ENCODE measurements at regions not wholly inside any gene's neighbourhood (a gene's known extent, or its start where the extent isn't known, plus 50 kb on each side); places are given as distances from the start of the nearest gene placed in this dataset.

DNA sequence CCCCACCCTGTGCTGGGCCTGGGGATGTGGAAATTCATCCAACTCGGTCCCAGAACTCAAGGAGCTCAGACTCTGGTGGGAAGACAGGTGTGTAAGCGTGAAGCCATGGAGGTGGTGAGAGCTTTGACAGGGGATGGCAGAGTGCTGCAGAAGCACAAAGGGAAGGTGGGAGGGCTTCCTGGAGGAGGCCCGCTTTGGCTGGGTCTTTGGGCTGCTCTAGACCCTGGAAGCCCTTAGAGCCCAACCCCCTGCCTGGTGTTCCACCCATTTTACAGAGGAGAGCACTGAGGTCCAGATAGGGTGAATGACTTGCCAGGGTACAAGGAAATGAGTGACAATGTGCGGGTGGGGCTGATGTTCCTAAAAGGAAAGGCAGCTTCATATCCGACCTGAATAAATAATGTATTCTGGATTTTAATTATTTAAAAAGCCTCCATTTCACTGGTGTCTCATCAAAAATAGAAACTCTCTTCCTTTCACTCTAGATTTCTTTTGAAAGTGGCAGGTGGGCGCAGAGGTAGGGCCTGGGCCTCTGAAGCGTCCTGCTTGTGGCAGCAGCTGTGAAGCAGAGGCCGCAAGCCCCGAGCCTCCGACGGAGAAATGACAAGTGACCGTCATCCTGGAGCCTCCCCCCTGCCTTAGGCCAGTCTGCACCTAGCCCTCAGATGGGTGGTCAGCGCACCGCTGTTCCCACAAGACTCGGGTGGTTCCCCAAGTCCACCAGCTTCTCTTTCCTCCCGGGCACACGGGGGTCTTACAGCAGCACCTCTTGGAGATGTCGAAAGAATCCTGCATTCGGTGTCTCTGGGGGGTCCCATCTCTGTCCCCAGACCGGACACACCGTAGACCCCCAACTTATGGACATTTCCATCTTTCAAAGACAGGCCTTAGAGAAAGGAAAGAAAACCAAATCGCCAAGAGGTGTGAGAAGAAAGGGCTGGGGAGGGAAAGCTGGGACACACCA lies 71.0 kb upstream of the TAF1B start:
- no peak for DNase-seq (ENCODE audit: low read depth)

DNA sequence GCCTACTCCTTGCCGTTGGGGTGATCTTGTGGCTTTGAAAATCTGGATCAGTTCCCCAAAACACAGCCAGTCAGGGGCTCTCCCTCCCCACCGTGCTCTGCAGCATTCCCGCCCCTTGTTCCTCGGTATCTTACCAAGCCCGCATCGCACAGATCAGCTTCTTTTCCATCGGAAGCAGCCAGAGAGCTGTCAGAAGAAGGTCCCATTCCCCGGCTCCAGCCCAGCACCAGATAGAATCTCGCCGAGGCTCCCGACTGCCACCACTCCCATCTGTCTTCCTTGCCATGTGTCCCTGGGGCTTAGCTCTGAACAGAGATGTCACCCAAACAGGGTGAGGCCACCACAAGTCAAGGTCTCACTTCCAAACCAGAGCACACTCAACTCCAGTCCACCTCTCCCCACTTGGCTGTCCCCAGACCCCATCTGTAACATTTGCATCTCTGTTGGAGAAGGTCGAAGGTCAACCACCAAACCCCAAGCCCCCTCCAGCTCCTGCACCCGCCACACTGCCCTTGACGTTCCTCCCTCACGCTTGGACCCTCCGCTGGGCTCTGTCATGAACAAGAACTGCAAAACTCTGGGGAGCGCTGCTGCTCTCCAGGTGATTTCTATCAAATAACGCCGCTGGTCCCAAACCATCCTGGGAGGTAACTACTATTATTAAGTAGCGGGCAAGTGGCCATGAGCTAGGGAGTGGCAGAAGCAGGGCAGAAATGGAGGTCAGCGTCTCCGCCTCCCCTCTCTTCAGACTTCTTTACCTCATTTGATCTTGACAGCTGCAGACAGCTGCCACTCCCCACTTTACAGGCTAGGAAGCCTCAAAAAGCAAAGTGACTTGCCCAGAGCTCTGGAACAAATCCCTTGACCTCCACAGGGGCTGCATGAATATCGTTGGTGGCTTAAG lies 70.0 kb upstream of the TAF1B start:
- DNase-seq (ENCODE audit: low read depth): no peak

DNA sequence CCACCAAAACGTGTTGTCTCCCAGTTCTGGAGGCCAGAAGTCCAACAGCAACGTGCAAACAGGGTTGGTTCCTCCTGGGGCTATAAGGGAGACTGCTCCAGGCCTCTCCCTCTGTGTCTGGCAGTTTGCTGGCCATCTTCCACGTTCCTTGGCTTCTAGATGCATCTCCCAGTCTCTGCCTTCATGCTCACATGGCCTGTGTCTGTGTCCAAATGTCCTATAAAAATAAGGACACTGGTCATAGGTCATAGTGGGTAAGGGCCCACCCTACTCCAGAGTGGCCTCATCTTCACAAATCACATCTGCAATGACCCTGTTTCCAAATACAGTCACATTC lies 69.4 kb upstream of the TAF1B start:
- DNase-seq (ENCODE audit: low read depth): no peak

DNA sequence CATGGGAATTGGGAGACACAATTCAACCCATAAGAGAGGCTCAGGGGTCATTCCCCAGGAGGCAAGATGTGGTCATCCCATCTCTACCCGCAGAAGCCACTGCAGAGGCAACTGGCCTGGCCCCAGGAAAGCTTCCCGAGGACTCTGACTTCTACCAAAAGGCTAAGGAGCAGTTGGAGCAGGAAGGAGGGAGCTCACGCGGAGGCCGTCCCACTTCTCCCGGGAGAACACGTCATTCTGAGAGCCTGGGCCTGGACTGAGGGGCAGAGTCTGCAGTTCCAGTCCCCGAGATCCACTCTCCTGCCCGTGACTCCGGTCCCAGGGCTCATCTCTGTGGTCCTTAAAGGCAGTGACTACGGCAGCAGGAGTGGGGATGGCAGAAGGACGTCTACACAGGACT lies 69.0 kb upstream of the TAF1B start:
- DNase-seq (ENCODE audit: low read depth): no peak

DNA sequence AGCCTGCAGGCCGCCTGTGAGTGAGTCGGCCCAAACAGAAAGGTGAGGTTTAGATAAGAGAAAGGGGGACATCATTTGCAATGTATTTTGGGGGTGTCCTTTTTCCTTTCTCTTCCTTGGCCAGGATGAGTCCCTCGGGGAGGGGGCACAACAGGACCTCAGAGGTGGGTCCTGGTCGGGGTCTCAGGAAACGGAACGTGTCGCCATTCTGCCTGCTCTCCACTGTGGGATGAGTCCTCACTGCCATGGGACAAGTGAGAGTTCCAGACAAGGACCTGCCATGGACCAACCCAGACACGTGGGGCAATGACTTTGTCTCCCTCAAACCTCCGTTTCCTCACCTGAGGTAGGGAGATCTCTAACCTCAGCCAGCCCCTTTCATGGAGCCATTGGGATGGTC lies 67.9 kb upstream of the TAF1B start:
- DNase-seq (ENCODE audit: low read depth): no peak

DNA sequence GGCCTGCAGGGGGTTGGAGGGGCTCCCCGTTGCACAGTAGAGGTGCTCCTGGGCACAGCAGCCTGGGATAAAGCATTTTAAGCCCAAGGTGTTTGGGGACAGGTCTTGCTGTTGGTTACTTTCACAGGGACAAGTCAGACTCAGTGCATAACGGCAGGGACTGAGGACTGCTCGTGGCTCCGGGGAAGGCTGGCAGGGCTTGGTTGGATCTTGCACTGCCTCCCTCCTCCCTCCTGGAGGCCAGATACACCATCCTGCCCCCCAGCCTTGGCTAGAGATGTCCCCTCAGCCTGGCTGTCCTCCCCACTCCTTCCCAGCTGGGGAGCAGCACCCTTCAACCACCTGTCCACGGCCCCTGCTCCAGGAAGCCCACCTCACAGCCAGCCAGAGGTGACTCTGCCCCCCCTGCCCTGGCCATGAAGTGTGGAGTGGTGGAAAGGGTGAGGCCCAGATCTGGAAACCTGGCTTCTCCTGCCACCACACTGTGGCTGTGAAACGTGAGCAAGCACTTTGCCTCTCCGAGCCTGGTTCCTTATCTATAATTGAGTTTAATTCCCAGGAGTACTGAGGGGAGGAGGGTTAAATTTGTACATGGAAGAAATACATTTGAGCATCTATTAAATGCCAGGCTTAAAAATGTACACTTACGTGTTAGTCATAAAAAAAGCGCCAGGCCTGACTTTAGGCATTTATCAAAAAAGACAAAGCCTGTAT lies 67.1 kb upstream of the TAF1B start:
- no peak for DNase-seq (ENCODE audit: low read depth)

DNA sequence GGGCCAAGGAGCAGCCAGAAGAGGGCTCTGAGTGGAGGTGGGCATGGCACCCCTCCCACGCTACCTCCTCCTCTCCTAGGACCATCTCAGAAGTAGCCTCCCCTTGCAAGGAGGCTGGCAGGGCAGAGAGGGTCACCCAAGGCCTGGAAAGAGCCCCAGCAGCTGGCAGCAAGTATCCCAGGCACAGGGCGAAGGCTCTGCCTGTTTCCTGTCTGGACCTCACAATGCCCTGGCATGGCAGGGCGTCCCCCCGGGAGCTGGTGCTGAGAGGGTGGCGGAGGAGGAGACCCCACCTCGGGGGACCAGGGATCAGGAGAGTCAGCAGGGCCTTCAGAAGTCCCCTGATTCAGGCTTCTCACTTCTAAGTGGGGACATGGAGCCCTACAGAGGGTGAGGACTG lies 66.2 kb upstream of the TAF1B start:
- no peak for DNase-seq (ENCODE audit: low read depth)

DNA sequence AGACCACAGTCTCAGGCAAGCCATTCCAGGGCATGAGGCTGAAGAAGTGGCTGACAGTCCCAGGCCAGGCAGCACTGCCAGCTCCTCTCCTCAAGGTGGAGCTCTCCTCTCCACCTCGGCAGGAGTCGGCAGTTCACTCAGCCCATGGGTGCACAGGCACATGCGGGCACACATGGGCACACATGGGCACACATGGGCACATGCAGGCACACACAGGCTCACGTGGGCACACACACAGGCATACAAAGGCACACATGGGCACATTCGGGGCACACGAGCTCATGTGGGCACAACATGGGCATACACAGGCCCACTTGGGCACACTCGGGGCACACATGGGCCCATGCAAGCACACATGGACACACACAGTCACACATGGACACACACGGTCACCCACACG lies 65.3 kb upstream of the TAF1B start:
- no peak for DNase-seq (ENCODE audit: low read depth)

DNA sequence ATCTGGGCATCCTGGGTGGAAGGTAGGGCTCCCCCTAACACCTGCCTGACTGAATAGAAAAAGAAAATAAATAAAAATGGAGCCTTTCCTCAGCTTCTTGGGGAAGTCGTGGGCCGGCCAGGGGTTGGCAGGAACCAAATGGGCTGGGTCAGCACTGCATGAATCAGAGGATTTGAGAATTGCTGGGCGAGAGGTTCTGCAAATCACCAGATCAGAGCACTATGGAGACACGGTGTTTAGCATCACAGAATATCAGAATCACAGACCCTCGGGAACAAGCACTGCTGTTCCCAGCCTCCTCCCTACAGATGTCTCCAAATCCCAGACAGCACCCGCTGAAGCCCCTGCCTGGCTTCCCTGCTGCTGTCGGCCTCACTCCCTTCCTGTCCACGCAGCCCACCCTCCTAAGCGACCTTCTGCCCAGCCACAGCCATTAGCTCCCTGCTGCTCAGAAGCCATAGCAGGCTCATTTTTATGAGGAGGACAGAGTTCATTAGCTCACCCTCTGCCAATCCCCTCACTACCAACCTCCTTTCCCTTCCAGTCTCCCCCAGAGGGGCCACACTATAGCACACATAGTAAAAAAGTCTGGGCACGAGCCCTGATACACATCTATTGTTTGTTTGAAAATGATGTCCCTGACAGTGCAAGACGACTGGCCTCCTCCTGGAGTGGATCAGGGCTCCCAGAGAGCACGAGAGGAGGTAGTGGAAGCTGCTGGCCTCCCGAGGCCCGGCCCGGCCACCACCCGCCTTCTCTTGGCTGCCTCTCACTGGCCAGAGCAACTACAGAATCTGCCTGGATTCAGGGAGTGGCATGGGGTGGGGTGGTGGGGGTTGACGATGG lies 64.6 kb upstream of the TAF1B start:
- DNase-seq (ENCODE audit: low read depth): no peak

DNA sequence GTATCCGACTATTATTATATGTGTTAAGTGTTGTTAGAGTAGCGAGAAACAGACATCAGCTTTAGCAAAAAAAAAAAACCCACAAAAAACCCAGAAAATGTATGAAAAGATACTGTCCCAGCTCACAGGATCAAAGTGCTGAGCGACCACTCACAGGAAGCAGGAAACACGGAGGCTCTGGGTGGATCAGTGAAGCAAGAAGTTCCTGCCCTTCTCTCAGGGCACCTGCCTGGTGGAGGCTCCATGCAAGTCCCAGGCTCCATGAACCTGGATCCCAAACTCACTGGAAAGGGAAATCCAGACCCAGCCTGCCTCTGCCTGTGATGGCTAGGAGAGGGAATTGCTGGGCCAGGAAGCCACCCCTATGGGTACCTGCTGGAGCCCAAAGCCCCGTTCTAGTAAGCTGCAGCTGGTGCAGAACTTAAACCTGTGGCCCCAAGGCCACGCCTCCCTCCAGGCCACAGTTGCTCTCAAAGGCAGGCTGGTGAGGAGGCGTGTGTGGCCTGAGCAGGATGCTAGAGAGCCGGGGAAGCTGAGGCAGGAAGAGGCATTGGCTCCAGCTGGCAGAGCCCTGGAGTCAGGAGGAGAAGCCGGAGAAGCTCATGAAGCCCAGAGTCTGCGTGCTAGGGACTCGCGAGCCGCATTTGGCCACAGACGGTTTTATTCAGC lies 63.5 kb upstream of the TAF1B start:
- no peak for DNase-seq (ENCODE audit: low read depth)

DNA sequence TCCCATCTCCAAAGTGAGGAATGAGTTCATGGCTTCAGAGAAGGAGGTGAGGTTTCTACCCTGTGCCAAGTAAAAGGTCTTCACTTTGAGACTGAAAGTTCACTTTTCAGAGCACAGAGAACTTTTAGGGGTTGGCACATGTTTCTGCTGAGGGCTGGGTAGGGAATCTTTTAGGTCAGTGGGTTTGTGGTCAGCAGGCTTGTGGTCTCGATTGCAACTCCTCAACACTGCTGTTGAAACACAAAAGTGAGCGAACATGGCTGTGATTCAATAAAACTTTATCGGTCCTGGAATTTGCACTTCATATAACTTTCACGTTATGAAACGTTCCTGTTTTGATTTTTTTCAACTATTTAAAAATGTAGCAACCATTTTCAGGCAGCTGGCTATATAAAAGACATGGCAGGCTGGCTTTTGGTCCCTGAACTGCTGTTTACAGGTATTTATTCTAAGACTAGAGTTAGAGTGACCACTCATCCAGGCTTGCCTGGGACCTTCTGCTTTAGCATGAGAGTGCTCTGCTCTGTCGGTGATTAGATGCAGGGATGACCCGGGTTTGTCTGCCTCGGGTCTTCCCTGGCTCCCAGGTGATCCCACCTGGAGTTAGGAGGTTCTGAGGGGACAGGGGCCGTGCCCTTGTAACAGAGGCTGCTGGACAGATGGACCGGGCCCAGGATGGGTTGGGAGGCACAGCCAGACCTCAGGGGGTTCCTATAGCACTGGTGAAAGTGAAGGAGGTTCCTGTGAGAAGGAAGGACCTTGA lies 62.7 kb upstream of the TAF1B start:
- DNase-seq (ENCODE audit: low read depth): no peak

DNA sequence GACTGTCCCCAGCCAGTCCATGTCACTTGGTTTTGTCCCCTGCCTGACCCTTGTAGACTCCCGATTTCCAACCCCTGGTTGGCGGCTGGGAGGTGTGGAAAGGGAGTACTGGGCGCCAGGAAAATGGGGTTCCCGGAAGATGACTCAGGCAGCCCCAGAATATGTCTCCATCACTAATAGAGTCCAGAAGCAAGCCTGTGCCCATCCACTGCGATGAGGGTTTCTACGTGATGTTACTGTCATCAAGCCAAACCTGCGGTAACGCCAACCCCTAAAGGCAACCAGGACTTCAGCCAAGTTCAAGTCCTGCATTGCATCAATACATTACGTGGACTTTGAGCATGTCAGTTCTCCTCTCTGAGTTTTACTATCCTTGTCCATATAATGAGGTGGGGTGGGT lies 62.0 kb upstream of the TAF1B start:
- DNase-seq (ENCODE audit: low read depth): no peak

DNA sequence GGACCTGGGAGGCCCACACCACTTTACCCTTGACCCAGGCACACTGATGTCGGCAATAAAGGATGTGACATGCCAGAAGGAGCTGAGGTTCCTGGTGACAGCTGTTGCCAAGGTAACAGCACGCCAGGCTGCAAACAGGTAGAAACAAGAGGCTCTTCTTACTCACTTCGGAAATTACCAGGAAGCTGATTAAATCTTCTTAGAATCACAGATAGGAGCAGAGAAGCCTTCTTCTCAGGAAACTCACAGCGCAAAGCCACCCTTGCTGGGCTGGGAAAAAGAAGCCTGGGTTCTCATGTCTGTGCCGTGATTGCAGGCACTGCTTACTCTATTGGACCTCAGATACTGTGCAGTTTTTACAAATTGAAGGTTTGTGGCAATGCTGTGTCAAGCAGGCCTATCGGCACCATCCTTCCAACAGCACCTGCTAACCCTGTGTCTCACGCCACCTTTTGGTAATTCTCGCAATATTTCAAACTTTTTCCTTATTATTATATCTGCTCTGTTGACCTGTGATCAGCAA lies 61.0 kb upstream of the TAF1B start:
- DNase-seq (ENCODE audit: low read depth): peak; percentile 33

DNA sequence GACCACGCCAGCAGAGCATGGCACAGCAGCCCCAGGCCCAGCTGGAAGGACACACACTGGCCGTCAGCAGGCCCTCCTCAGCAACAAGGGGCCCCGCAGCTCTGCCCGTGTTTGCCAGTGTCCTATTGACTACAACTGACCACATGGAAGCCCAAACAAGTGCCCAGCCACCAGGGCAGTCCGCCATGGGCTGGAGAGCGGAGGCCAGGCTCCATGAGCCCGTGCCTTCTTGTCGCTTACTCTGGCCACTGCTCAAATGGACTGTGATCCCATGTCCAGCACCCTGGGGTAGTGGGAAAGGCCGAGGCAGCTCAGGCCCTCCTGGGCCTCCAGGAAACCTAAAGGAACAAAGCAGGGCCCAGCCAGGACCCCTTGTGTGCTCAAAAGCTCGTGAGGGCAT lies 53.9 kb upstream of the TAF1B start:
- DNase-seq (ENCODE audit: low read depth): no peak

DNA sequence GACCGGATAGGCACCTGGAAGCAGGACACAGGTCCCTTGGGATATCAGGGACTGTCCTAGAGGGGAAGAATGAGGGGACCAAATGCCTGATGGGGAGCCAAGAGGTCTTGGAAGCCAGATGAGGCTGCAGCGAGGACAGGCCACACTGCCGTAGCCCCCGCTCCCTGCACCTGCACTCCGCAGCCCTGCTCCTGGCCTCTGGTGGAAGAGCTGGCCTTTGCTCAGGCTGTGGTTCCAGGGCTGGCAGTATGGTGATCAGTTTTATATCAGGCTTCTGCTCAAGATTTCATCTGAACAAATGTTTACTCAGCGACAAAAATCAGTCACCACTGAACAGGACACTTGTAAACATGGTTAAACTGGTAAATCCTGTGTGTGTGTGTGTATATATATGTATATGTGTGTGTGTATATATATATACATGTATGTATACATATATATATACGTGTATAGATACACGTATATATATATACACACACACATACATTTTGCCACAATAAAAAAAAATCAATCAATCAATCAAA lies 52.5 kb upstream of the TAF1B start:
- DNase-seq (ENCODE audit: low read depth): no peak

DNA sequence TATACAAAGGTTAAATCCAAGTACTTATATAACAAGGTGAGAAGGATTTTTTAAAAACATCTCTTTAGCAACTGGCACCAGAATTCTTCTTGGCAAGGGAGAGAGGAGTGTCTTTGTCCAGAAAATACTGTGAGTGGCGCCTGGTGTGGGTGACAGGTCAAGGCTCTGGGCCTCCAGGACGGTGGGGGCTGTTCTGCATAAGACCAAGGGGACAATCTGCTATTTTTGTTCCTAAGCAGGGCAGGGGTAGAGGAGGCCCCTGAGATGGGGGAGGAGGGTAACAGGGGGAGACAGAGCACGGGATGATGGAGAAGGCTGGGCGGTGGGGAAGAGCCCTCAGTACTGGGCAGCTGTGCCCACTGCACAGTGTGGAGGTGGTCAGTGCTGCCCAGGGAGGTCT lies 51.6 kb upstream of the TAF1B start:
- no peak for DNase-seq (ENCODE audit: low read depth)

DNA sequence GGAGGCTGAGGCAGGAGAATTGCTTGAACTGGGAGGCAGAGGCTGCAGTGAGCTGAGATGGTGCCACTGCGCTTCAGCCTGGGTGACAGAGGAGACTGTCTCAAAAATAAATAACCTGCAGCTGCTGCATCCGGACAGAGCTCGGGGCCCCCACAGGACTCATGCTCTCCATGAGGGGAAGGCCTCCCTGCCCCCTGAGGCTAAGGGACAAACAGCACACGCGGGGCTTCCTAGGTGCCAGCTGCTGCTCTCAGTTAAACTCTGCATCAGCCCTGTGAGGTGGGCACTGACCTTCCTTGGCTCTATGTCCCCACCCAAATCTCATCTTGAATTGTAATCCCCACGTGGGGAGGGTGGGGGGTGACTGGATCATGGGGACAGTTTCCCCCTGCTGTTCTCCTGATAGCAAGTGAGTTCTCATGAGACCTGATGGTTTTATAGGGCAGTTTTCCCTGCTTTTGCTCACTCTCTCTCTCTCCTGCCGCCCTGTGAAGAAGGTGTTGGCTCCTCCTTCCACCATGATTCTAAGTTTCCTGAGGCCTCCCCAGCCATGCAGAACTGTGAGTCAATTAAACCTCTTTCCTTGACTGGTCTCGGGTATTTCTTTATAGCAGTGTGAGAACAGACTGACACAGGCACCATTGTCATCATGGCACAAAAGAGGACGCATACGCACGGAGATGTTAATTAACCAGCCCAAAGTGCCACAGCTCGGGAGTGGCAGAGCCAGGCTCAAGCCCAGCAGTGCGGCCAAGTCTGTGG lies 49.9 kb upstream of the TAF1B start:
- DNase-seq (ENCODE audit: low read depth): no peak
